NCI-H1436 (cell line): ENCODE measurements at regions not wholly inside any gene's neighbourhood (a gene's known extent, or its start where the extent isn't known, plus 50 kb on each side); places are given as distances from the start of the nearest gene placed in this dataset.
"Not testable (repeated sequence)": the region's sequence is repeated elsewhere in the genome, so short reads cannot be mapped to it uniquely, and the experiment has no call there.

Source experiments
- DNase-seq: peaks from one replicate; lab custom pipeline; 2025; lab: John Stamatoyannopoulos, UW

DNA sequence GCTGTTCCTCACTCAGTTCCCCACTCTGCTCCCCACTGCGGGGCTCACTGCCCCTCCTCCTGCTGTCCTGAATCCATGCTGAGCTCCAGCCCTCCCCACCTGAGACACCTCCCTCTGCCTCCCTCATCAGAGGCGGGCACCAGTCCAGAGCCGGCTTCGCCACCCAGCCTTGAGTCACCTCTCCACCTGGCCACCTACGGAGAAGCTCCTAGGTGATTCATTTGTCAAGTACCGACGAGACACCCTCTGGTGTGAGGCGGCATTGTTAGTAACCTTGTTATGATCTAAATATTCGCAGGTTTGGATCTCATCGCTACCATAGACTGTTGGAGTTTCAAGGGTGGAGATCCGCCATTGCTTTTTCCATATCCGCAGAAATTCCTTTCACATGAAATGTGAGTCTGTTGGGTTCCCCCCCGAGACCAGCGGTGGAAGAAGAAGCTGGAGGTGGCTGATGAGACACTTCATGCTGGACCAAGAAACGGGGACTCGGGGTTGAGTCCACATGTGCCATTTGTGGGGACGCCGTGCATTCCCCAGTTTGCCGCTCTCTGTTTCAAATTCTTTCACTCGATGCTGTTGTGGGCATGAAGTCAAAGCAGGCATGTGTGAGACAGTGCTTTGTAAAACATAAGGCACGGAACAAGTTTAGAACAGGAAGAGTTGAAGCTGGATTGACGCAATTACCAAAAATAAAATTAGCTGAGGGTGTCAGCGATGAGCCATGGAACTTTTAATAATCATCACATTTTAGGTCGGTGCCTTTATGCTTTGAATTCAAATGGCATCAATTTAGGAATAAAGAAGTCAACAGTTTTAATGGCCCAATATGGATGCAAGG, 259.8 kb upstream of the HDAC4 start:
- no peak for DNase-seq

DNA sequence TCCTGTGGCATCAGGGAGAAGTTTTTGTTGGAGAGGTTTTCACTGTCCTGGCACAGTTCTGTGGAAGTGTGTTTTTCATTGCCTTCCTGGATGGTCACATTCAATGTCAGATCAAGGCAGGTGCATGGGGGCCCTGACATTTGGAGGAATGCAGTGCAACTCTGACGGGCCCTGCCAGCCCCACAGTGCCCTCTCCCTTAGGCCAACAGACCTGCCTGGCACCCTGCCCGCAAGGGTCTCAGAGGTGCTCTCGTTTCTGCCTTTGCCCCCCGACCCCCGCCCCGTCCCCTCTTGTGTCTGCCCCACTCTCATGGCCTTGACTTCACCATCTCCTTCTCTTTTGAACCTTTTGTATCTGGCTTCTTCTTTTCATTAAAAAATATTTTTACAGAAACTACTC, 257.2 kb upstream of the HDAC4 start:
- no peak for DNase-seq

DNA sequence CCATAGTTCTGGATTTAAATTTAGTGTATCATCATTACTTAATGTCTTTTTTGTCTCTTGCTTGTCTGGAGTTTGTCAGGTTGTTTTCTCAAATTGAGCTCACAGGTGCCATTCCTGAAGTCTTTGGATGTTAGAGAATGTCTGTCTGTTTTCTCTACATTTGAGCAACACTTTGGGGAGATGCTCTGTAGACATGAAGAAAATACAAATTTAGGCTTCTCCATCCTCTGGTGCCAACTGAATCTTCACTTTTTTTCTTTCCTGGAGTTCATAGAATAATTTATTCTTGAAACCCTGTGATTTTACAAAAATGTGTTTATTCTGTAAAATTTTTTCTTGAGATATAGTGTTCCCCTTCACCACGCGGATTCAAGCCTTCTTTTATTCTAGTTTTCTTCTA, 256.4 kb upstream of the HDAC4 start:
- DNase-seq, result no peak

DNA sequence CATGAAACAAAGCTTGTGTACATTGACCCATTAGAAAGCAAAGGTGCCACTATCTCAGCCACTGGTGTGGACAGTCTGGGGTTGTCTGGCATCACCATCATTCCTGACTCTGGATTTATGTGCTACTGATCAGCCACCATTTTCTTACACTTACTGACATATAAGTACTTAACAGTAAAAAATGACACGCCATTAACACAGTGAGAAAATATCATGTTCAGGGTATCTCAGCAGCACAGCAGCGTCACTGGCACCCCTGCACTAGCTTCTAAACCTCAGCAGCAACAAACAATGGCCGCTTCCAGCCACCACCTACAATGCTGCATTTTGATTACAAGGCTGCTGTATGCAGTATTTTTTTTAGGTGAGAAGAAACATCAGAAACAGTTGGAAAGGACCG, 253.4 kb upstream of the HDAC4 start:
- DNase-seq, result no peak

DNA sequence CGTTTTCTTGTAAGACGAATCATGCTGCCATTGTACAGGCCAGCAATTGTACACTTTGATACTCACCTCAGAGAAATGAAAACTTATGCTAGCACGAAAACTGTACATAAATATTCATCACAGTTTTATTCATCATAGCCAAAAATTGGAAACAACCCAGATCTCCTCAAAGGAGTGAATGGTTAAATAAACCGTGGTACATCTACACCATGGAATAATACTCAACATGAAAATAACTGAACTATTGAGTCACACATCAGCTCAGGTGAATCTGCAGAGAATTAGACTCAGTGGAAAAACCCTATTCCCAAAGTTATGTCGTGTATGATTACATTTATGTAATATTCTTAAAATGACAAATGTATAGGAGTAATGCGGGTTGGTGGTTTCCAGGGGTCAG, 251.0 kb upstream of the HDAC4 start:
- no peak for DNase-seq

DNA sequence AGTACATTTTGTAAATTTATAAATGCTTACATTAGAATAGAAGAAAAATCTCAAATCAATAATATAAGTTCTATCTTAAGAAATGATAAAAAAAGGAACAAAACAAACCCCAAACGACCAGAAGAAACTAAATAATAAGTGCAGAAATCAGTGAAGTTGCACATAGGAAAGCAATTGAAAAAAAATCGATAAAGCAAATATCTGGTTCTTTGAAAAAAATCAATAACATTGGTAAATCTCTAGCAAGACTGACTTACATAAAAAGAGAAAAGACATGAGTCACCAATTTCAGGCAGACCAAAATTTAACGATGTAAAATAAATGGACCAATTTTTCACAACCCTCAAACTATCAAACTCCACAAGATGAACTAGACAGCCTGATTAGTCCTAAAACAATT, 249.9 kb upstream of the HDAC4 start:
- no peak for DNase-seq

DNA sequence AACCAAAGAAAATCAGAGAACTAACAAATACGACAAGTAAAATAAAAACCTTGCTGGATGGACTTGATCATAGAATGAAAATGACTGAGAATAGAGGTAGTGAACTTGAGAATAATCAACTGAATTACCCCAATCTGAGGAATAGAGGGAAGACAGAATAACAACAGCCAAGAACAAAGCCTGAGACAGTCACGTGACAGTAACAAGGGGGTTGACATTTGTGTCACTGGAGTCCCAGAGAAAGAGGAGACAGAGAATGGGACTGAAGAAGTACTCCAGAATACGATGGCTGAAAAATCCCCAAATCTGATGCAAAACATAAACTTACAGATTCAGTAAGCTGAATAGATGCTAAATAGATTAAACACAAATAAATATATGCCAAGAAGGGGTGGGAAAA, 248.5 kb upstream of the HDAC4 start:
- DNase-seq, result no peak

DNA sequence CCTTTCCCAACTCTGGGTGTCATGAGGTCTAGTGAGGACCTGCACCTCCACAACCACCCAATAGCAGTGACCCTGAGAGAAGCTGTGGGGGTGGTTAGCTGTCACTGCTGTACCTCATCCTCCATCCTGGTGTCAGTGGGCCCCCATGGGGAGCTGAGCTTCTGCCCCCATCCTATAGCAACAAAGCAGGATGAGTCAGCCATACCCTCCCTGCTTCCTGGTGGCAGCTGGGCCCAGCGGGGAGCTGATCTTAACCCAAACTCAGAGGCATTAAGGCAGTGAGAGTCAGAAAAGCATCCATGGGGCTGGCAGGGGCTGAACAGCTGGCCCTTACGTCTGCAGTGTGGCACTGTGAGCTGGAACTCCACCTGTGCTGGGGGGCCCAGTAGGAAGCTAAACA, 247.8 kb upstream of the HDAC4 start:
- no peak for DNase-seq

DNA sequence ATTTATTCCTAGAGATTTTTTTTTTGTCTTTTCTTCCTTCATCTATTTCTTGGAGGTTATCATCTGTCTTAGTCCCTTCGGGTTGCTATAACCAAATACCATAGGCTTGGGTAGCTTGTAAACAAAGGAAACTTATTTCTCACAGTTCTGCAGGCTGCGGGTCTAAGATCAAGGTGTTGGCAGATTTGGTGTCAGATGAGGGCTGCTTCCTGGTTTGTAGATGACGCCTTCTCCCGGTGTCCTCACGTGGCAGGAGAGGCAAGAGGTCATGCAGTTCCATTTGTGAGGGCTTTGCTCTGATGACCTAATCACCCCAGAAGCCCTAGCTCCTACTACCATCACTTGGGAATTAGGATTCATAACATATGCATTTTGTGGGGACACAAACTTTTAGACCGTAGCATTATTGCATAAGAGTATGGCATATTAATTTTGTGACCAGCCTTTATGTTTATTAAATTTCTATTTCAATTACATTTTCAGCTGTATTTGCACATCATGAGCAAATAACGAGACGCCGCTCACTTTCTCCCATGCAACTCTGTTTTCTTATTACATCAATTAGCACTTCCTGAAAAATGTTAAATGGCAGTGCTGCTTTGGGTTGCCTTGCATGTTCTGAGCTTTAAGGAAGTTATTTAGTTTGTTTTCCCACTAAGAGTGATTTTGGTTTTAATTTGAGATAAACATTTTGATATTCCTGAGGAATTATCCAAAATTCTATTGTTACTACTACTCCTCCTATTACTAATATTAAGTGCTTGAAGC, 246.4 kb upstream of the HDAC4 start:
- no peak for DNase-seq

DNA sequence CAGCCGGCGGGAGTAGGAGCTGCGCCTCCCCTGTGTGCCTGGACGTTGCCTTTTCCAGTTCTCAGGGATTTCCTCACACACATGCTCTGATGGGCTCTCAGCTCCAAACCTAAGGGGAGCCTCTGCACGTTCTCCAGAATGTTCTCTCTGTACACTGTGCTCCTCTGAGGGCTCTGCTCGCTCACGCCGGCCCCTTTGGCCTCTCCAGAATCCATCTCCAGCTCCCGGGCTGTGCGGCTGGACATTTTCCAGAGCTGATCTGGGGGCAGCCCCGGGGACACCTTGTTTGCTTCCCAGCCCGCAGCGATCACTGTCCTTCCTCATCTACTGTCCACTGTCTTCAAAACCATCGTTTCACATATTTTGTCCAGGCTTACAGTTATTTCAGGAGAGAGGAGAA, 245.4 kb upstream of the HDAC4 start:
- no peak for DNase-seq

DNA sequence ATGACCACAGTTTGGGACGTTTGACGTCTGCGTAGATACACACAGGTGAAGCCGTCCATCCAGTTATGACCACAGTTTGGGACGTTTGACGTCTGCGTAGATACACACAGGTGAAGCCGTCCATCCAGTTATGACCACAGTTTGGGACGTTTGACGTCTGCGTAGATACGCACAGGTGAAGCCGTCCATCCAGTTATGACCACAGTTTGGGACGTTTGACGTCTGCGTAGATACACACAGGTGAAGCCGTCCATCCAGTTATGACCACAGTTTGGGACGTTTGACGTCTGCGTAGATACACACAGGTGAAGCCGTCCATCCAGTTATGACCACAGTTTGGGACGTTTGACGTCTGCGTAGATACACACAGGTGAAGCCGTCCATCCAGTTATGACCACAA, 243.8 kb upstream of the HDAC4 start:
- not testable (repeated sequence) for DNase-seq

DNA sequence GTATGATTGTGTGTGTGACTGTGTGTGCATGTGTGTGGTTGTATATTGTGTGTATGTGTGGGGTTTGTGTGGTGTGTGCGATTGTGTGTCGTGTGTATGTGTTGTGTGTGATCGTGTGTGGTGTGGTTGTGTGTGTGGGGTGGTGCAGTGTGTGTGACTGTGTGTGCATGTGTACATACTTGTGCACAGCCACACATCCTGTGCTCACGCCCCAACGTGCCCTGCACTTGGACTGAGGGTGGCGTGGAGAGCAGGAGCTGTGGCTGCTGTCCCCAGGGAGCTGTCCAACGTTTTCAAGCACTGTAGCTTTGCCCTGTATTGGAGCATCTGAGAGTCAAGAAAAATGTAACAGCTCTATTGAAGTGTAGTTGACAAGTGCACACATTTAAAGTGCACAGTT, 243.2 kb upstream of the HDAC4 start:
- no peak for DNase-seq

DNA sequence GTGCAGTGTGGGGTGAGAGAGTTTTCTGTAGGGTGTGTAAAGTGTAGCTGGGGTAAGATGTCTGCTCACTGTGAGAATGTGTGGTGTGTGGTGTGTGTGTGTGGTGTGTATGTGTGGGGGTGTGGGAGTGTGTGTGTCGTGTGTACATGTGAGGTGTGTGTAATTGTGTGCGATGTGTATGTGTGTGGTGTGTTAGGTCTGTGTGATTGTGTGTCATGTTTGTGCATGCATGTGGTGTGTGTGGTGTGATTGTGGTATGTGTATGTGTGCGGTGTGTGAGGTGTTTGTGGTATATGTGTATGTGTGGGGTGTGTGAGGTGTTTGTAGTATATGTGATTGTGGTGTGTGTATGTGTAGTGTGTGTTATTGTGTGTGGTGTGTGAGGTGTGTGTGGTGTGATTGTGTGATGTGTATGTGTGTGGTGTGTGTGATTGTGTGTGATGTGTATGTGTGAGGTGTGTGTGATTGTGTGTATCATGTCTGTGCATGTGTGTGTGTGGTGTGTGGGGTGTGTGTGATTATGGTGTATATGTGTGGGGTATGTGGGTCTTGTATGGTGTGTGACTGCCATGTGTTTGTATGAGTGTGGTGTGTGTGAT, 241.7 kb upstream of the HDAC4 start:
- no peak for DNase-seq

DNA sequence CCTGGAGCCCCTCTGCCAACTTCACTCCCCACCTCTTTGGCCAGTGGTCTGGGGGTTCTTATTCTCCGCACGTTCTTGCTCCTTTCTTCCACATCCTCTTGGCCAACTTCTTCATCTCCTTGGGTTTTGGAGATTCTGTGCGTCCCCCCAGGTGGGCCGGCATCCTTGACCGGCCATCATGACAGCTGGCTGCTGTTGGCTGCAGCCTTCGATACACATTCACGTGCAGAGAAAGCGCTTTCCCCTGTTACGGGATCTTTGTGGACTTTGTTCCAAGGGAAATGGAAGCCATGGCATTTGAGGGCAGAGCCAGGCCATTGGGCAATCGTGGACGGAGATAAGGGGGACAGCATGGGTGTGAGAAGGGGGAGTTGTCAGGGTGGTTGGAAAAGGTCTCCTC, 241.1 kb upstream of the HDAC4 start:
- not testable (repeated sequence) for DNase-seq

DNA sequence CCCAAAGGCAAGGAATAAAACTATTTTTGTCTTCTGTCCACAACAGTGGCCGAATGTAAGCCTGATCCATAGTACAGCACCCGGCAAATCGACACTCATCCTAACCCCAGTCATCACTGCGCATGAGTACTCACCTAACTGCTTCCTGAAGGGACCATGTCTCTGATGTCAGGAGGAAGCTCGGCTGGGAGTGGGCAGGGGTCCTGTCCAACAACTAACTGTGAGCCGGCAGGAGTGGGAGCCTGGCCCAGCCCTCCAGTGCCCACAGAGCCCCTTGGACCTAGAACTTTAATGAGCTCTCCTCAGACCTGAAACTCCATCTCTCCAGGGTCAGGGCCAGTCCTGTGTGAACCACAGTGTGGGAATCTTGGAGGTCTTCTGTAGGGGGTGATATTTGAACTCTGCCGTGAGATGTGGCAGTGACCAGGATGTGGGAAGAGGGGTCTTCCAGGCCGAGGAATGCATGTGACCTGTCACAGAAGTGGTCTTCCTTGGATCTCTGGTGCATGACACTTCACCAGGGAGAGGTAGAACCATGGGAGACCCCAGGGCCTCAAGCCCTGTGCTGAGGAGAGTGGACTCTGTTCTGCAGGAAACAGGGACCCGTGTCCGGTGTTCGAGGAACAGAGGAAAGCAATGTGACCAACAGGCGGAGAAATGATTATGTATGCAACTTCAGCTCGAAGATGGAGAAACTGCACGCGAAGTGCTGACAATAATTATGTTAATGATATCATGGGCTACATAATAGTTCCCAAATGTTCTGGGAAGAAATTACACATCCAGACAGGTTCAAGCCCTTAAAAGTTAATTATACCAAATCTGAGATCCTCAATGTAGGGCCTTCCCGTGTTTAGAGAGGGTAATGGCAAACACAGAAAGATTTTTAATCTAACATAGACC, 240.1 kb upstream of the HDAC4 start:
- no peak for DNase-seq

DNA sequence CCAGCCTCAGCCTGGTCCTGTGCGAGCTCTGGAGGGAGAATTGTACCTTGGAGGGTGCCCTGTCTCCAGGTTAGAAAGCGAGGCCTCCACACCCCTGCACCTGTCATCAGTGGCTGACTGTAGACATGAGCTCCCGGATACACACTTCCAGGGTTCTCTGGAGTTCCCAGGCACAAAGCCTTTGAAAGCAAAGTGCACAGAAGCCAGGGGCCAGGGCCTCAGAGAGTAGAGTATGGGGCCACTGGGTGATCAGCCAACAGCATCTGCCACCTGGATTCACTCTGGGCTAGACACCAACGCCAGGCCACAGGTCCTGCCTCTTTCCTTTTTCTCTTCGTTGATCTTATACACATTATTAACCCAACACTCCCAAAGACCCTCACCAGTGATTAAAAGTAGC, 239.4 kb upstream of the HDAC4 start:
- DNase-seq, result no peak

DNA sequence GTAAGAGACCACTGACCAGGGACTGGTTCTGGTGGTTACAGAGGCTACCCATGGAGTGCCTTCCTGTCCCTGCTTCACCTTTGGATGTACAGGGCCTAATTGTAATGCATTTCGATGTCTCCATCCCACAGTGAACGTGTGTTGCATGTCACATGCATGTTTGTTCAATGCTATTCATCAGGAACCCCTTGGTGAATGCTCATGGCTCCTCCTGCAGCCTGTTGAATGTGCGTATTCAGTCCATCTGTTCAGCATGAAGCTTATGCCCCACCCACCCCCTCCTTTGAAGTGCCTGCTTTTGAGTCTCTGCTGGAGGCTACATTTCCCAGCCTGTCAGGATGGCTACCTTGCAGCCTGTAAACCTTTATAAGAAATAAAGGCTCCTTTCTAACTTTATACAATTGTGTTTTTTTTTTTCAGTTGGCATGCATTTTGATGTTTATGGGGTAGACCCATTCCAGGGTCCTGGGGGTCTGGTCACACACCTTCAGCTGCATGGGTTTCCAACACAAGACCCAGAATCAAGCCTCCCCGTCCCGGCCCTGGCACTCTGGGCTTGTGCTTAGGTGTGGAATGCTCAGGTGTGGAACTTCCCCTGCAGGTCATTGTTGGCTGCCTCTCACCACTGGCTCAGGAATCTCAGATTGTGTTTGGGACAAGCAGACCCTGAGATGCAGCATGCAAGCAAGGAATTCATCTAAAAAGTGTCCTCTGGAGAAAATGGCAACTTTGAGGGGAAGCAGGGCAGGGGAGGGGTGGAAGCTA, 238.8 kb upstream of the HDAC4 start:
- no peak for DNase-seq

DNA sequence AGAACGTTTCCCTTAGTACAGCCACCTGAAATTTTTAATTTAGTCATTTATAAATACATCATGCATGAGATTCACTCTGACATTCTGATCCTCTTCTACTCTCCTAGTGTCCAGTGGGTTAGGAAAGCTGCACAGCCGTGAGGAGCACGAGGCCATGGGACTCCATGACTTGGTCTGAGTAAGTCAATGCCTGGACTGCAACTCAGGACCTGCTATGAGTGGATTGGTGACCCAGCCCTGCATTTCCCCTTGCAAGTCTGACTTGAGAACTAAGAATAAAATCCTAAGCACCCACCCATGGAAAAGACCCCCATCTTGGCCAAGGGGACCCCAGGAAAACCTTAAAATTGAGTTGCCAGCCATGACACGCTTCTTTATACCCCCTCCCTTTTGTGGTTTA, 237.6 kb upstream of the HDAC4 start:
- DNase-seq, result no peak

DNA sequence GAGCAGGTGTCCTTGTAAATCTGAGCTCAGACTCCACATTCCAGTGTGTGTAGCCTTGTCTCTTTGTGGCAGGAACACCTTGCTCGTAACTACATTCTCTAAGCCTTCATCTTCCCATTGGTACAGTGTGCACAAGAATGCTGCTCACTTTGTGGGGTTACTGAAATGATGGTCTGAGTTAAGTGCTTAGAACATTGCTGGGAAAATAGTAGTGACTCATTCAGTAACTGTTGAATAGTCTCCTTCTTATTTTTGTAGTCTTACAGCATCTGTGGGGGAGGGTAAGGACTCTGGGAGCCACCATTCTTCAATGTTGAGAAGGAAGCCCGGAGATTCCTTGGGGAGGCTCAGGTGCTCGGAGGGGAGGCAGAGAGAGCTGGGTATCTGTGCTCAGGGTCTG, 236.0 kb upstream of the HDAC4 start:
- DNase-seq, result no peak

DNA sequence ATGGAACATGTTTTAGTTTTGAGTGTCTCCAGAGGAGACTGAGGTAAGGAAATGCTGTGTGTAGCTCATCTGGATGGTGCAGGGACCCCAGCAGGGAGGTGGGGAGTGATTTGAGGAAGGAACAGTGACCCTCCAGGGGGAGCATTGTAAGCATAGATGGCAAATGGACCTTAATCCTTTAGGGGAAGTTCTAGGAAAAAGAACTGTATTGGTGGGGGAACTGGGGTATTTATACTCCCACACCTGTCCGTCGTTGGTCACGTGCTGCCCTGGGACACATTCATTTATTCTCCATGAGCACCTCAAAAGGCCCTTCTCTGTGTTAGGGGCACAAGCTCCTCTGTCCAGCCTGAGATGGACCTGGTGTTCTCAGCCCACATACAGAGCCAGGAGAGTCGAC, 233.9 kb upstream of the HDAC4 start:
- DNase-seq, result no peak

DNA sequence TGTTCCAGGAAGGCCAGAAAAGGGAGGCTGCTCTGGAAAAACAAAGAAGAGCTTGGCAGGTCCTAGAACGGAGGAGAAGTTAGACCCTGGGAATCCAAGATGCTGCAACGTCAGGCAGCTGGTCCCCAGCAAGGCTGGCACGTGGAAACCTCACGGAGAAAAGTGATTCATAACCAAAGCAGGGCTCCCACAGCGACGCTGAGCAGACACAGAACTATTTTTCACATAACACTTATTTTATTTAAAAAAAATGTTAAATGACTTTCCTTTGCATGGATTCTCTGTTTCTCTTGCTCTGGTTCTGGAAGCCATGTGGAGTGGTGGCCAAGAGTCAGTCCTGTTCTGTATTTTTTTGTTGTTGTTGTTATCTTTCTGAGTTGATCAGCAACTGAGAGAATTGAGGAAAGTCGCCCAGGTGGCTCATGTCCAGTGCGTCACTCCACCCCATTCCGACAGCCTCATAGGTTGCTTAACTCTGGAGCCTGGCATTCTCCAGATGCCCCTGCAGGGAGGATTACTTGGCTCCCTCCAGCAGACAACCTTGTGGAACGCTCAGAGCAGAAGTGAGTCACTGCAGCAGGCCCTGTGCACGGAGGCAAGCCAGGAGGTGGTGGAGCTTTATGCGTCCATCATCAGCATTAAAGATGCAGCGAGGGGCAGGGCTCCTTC, 229.9 kb upstream of the HDAC4 start:
- DNase-seq, result no peak
